ENCODE measurements at regions not wholly inside any gene's neighbourhood (a gene's known extent, or its start where the extent isn't known, plus 50 kb on each side); places are given as distances from the start of the nearest gene placed in this dataset.
A peak's percentile ranks its signal among the peaks of the same experiment; 100 is the strongest.

- intact Hi-C loops (cut with DNase I; ENCODE audit: low total_unique reads): no loop called here
- Histone ChIP-seq H3K4me1 (peaks cover 0 to 43% (median 34%) of the 10 kb centered on the region in 4 donors), H3K27me3 (no peaks in the 10 kb centered on the region), H3K4me3 (no peak overlapping the region), H3K27ac (peak overlapping the region; percentile 11 to 82 (median 59)), H3K9me3 (no peaks in the 10 kb centered on the region), H3K36me3 (no peaks in the 10 kb centered on the region)
- DNase-seq: peak in 1 of 2 donors; percentile 90
- TF ChIP-seq POLR2AphosphoS5 (IDR thresholded peaks at IDR 0.05) (peak in 2 of 3 donors; percentile 20 to 34), POLR2A (IDR thresholded peaks at IDR 0.05) (no peak)
- 19 to 29% (median 25%) methylated on average over 7 of the region's 7 CpGs for WGBS, 5 donors
Measured at GRCh38 chr7:94303695-94304094, 91.0 kb upstream of the COL1A2 start.

DNA sequence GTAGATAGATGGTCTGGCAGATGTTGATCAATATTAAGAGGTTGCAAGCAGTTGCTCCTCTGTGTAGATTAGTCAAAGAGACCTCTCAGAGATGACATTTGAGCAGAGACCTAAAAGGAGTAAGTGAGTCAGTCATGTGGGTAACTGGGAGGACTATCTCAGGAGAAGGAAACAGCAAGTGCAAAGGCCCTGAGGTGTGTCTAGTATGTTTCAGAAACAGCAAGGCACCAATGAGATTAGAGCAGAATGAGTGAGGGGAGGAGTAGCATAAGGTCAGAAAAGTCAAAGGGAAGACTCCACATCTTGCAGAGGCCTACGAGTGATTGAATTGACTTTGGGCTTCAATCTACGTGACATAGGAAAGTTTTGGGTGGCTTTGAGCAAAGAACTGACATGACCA is 89.8 kb upstream of the COL1A2 start:
- Histone ChIP-seq H3K4me1 (peaks cover 0 to 38% (median 31%) of the 10 kb centered on the region in 4 donors), H3K9me3 (no peaks in the 10 kb centered on the region), H3K36me3 (no peaks in the 10 kb centered on the region), H3K4me3 (no peak overlapping the region), H3K27ac (peak overlapping the region in 2 of 5 donors; percentile 59 to 82), H3K27me3 (no peaks in the 10 kb centered on the region)
- TF ChIP-seq POLR2A (IDR thresholded peaks at IDR 0.05): no peak
- TF ChIP-seq POLR2AphosphoS5 (IDR thresholded peaks at IDR 0.05): no peak
- TF ChIP-seq, protein P1, sequence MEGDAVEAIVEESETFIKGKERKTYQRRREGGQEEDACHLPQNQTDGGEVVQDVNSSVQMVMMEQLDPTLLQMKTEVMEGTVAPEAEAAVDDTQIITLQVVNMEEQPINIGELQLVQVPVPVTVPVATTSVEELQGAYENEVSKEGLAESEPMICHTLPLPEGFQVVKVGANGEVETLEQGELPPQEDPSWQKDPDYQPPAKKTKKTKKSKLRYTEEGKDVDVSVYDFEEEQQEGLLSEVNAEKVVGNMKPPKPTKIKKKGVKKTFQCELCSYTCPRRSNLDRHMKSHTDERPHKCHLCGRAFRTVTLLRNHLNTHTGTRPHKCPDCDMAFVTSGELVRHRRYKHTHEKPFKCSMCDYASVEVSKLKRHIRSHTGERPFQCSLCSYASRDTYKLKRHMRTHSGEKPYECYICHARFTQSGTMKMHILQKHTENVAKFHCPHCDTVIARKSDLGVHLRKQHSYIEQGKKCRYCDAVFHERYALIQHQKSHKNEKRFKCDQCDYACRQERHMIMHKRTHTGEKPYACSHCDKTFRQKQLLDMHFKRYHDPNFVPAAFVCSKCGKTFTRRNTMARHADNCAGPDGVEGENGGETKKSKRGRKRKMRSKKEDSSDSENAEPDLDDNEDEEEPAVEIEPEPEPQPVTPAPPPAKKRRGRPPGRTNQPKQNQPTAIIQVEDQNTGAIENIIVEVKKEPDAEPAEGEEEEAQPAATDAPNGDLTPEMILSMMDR (IDR thresholded peaks at IDR 0.05): no peak
- TF ChIP-seq EP300 (IDR thresholded peaks at IDR 0.05): no peak
- WGBS, 5 donors: 86 to 95% (median 93%) methylated on average over 2 of the region's 2 CpGs
- no peak for DNase-seq
- intact Hi-C loops (cut with DNase I; ENCODE audit: low total_unique reads): no loop called here

DNA sequence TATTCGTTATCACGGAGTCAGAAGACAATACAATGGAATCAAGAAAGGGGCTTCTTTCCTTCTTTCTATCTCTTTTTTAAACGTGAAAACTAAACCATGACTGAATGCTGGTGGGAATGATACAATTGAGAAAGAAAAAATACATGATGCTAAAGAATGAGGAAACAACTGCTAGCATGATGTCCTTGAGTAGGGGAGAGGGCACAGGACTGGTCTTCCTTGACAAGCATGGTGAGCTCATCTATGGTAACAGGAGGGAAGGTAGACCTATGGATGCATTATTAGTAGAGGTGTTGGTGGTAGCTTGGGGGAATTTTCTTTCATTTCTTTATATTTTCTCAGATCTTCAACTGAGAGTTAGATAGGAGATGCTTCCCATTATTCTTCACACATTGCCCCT is 88.9 kb upstream of the COL1A2 start:
- no peaks in the 10 kb centered on the region for H3K36me3 ChIP-seq
- H3K27ac ChIP-seq: no peak overlapping the region
- no peak for DNase-seq
- H3K27me3 ChIP-seq: no peaks in the 10 kb centered on the region
- 61 to 81% (median 78%) methylated on average over 3 of the region's 3 CpGs for WGBS, 5 donors
- H3K9me3 ChIP-seq: no peaks in the 10 kb centered on the region
- H3K4me3 ChIP-seq: no peak overlapping the region
- H3K4me1 ChIP-seq: peaks cover 0 to 36% (median 24%) of the 10 kb centered on the region in 4 donors
- TF ChIP-seq POLR2A (IDR thresholded peaks at IDR 0.05) (no peak), POLR2AphosphoS5 (IDR thresholded peaks at IDR 0.05) (no peak), EP300 (IDR thresholded peaks at IDR 0.05) (no peak)
- TF ChIP-seq, protein P1 (IDR thresholded peaks at IDR 0.05): no peak
- intact Hi-C loops (cut with DNase I; ENCODE audit: low total_unique reads): no loop called here

GRCh38 chr7:94307399-94308048 is 87.2 kb upstream of the COL1A2 start:
- no peaks in the 10 kb centered on the region for H3K27me3 ChIP-seq
- intact Hi-C loops (cut with DNase I; ENCODE audit: low total_unique reads): no loop called here
- H3K36me3 ChIP-seq: no peaks in the 10 kb centered on the region
- WGBS, 5 donors: 62 to 73% (median 64%) methylated on average over 4 of the region's 4 CpGs
- TF ChIP-seq POLR2A (IDR thresholded peaks at IDR 0.05) (no peak), POLR2AphosphoS5 (IDR thresholded peaks at IDR 0.05) (no peak), EP300 (IDR thresholded peaks at IDR 0.05) (no peak)
- TF ChIP-seq, protein P1 (IDR thresholded peaks at IDR 0.05): no peak
- no peaks in the 10 kb centered on the region for H3K9me3 ChIP-seq
- H3K4me1 ChIP-seq: peaks cover 0 to 22% (median 11%) of the 10 kb centered on the region in 4 donors
- no peak for DNase-seq
- no peak overlapping the region for H3K4me3 ChIP-seq
- no peak overlapping the region for H3K27ac ChIP-seq

GRCh38 chr7:94311515-94311914 is 83.2 kb upstream of the COL1A2 start:
- DNase-seq: no peak
- Histone ChIP-seq H3K36me3 (no peaks in the 10 kb centered on the region), H3K27me3 (no peaks in the 10 kb centered on the region), H3K4me1 (peaks cover 0 to 21% (median 7%) of the 10 kb centered on the region in 4 donors), H3K27ac (no peak overlapping the region), H3K4me3 (no peak overlapping the region), H3K9me3 (no peaks in the 10 kb centered on the region)
- TF ChIP-seq, protein P1 (IDR thresholded peaks at IDR 0.05): no peak
- intact Hi-C loops (cut with DNase I; ENCODE audit: low total_unique reads): no loop called here
- 88 to 95% (median 90%) methylated on average over 6 of the region's 6 CpGs for WGBS, 5 donors
